Cardiac septum (tissue), 1 donor: ENCODE measurements at regions not wholly inside any gene's neighbourhood (a gene's known extent, or its start where the extent isn't known, plus 50 kb on each side); places are given as distances from the start of the nearest gene placed in this dataset.
"Not testable (repeated sequence)": the region's sequence is repeated elsewhere in the genome, so short reads cannot be mapped to it uniquely, and the experiment has no call there.

Experiments used
- DNase-seq: peaks from one replicate; pipeline ENCODE4 v3.0.0-alpha.2; 2020; ENCODE audit warnings: low spot score
- intact Hi-C: fragments of 100-400 bp; cut with DNase I; formaldehyde crosslinking; loops from one replicate; pipeline ENCODE4 v1.14.0; 2022
- donor health status: DM: no; HTN: no; CAD: no.

DNA sequence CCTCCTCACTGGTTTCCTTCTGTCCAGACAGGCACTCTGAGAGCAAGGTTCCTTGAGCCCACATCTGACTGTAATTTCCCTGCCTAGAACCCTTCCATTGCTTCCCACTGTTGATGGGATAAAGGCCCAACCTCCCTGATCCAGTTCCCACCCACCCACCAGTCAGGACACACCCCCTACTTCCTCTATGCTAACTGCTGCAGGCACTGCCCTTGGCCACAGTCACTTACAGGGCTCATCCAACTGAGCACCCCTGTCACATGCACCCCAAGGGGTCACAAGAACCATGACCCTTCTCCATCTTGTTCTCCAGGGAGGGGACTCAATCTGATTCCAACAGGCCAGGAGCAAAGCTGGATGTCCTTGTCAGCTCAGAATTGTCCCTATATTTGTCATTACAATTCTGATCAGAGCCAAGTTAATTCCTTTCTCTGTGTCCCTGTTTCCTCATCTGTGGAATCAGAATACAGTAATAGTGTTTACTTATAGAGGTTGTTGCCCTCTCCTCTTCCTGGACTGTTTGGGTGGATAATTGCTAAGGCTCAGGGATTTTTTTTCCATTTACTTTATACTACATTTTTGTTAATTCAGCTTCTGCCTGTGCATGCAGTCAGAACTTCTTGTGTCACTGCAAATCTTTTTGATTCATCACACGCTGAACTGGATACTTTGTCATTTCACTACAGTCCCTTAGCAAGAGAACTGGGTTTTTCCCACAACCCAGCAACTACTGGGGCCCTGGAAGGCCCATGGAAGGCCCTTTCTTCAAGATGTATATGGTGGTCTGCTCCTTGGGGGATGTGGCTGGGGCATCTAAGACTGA, 105.6 kb upstream of the MAMLD1 start:
- intact Hi-C loops = no loop called here
- no peak for DNase-seq

DNA sequence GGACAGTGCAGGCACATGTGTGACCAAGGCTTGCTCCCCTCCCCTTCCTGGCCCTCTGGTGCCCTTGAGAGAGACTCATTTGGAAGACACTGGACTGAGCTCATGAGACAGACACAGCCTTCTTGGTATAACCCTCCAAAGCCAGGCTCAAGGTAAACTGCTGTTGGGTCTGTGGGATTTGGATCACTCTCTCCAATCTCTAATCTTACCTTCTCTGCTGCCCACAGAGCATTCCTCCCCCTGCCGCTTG, 105.0 kb upstream of the MAMLD1 start:
- intact Hi-C loops = no loop called here

GRCh38 chrX:150258463-150259430, 104.4 kb upstream of the MAMLD1 start:
- intact Hi-C loops = no loop called here
- no peak for DNase-seq

More for the DNA sequence above, 105.0 kb upstream of the MAMLD1 start:
- DNase-seq = no peak

GRCh38 chrX:150262456-150262855, 100.7 kb upstream of the MAMLD1 start:
- DNase-seq = no peak
- intact Hi-C loops = no loop called here

DNA sequence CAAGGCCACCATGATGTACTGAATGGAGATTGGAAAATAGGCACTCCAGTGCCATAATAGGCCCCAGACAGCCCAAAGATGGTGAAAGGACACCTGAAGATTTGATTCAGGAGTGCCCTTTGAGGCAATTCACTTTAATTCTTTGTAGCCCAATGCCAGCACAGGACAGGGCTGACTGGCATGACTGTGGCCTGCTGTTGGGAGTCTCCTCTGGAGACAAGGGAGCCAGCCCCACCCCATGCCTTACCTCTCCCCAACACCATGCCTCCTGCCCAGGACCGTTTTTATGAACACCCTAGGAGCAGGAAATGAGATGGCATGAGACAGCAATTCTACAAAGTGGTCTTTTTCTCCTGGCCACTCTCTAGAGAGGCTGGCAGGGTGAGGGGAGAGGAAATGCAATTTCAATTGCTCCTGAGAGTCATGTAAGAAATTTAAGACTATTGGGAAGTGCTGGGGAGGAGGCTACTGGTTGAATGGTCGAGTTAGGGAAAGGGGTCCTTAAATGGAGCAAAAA, 94.2 kb upstream of the MAMLD1 start:
- intact Hi-C loops = no loop called here
- DNase-seq = no peak

DNA sequence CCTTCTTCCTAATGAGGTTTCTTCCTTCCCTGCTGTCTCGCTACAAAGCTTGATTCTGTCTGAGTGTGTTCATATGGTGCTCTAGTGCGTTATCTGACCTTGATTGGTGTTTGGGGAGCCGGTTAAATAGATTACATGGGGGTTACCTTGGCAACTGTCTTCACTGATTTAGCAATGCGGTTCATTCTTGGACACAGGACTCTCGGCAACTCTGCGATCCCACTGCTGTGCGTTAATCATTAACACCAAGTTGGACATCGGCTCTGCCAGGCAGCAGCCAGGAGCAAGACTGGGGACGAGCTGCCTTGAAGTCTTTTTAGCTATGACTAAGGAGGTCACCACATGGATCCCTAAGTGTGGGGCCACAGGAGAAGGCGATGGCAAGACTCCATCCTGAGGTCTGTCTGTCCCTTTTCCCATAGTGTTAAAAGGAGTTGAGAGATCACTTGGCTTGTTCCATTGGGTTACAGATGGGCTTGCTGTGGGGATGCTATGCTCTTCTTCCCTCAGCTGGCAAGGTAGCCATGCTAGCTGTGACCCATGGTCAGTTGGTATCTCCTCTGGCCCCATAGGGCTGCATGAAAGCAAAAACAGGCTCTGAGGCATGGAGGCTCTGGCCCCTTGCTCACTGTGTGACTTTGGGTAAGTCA, 93.4 kb upstream of the MAMLD1 start:
- no peak for DNase-seq
- intact Hi-C loops = no loop called here

- DNase-seq = no peak
- intact Hi-C loops = no loop called here
These were observed 92.5 kb upstream of the MAMLD1 start for GRCh38 chrX:150270622-150271021.

DNA sequence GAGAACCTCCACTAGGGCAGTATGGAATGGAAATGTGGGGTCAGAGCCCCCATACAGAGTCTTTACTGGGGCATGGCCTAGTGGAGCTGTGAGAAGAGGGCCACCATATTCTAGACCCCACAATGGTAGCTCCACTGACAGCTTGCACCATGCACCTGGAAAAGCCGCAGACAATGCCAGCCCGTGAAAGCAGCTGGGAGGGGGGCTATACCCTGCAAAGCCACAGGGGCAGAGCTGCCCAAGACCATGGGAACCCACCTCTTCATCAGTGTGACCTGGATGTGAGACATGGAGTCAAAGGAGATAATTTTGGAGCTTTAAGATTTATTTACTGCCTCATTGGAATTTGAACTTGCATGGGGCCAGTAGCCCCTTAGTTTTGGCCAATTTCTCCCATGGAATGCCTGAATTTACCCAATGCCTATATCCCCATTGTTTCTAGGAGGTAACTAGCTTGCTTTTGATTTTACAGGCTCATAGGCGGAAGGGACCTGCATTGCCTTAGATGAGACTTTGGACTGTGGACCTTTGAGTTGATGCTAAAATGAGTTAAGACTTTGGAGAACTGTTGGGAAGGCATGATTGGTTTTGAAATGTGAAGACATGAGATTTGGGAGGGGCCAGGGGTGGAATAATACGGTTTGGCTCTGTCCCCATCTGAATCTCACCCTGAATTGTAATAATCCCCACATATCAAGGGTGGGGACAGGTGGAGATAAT, 89.4 kb upstream of the MAMLD1 start:
- intact Hi-C loops, DNase-seq: not testable (repeated sequence)

GRCh38 chrX:150282953-150283352, 80.2 kb upstream of the MAMLD1 start:
- no peak for DNase-seq
- intact Hi-C loops = no loop called here

GRCh38 chrX:150291014-150291413, 72.1 kb upstream of the MAMLD1 start:
- intact Hi-C loops = no loop called here

DNA sequence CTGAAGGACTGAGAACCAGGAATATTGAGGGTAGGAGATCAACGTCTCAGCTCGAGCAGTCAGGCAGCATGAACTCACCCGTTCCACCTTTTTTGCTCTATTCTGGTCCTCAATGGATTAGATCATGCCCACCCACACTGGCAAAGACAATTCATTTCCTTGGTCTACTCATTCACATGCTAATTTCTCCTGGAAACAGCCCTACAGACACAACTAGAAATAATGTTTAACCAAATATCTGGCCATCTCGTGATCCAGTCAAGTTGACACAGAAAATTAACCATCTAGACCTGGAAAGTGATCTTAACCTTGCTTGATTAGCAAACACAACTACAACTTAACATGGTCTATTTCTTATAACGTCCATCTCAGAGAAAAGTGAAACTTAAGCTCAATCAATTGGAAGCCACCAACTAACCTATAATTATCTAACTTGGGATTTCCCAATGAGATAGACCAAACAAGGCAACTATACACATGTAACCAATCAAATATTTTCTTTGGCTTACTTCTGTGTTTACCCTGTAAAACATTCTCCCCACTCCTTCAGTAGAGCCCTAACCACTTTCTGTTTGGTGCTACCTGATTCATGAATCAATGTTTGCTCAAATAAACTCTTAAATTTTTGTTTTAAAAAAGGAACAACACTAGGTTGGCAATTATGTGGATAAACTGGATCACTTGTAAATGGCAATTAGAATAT, 69.7 kb upstream of the MAMLD1 start:
- intact Hi-C loops = no loop called here
- DNase-seq = no peak

More at GRCh38 chrX:150291014-150291413, 72.1 kb upstream of the MAMLD1 start:
- no peak for DNase-seq

- DNase-seq = no peak
- intact Hi-C loops = no loop called here
These were observed 64.1 kb upstream of the MAMLD1 start for GRCh38 chrX:150298841-150299551.

- intact Hi-C loops = no loop called here
- DNase-seq = no peak
These were observed 63.5 kb upstream of the MAMLD1 start for GRCh38 chrX:150299579-150299978.

GRCh38 chrX:150303386-150304097, 59.6 kb upstream of the MAMLD1 start:
- DNase-seq = no peak
- intact Hi-C loops = no loop called here

GRCh38 chrX:150306002-150306401, 57.1 kb upstream of the MAMLD1 start:
- DNase-seq = no peak
- intact Hi-C loops = no loop called here

- intact Hi-C loops = no loop called here
- no peak for DNase-seq
These were observed 55.1 kb upstream of the MAMLD1 start for GRCh38 chrX:150308041-150308440.

- intact Hi-C loops = no loop called here
These were observed 54.5 kb upstream of the MAMLD1 start for GRCh38 chrX:150308532-150309157.

More at GRCh38 chrX:150308532-150309157, 54.5 kb upstream of the MAMLD1 start:
- no peak for DNase-seq
